Fibroblast of lung (primary cell): ENCODE measurements at regions not wholly inside any gene's neighbourhood (a gene's known extent, or its start where the extent isn't known, plus 50 kb on each side); places are given as distances from the start of the nearest gene placed in this dataset.

Source experiments
- CTCF ChIP-seq, 2 donors: IDR thresholded peaks in 1 of 2; conservative IDR thresholded peaks in 1 of 2; 1 replicate in 1 of 2; 2 replicates in 1 of 2; pipeline ENCODE4 v1.5.1; 2011 to 2012; ENCODE audit warnings: low read length in 2 of 2, control low read depth in 1 of 2, inconsistent platforms in 1 of 2, low read depth in 1 of 2, mild to moderate bottlenecking in 1 of 2
- EZH2 ChIP-seq: IDR thresholded peaks from 2 replicates; pipeline ENCODE4 v1.5.1; 2012; ENCODE audit warnings: low read length, control low read depth, mild to moderate bottlenecking; ENCODE audit errors: missing control alignments

GRCh38 chr11:12618743-12619540 is 55.3 kb upstream of the TEAD1 start:
- no peak for TF ChIP-seq CTCF (conservative IDR thresholded peaks at IDR 0.05 in 1 of 2, IDR thresholded peaks at IDR 0.05 in 1 of 2; ENCODE audit: low read depth in 1 of 2, low read length in 2 of 2)
- TF ChIP-seq EZH2 = no peak
